ENCODE measurements at regions not wholly inside any gene's neighbourhood (a gene's known extent, or its start where the extent isn't known, plus 50 kb on each side); places are given as distances from the start of the nearest gene placed in this dataset.
"Not testable (repeated sequence)": the region's sequence is repeated elsewhere in the genome, so short reads cannot be mapped to it uniquely, and the experiment has no call there.

DNA sequence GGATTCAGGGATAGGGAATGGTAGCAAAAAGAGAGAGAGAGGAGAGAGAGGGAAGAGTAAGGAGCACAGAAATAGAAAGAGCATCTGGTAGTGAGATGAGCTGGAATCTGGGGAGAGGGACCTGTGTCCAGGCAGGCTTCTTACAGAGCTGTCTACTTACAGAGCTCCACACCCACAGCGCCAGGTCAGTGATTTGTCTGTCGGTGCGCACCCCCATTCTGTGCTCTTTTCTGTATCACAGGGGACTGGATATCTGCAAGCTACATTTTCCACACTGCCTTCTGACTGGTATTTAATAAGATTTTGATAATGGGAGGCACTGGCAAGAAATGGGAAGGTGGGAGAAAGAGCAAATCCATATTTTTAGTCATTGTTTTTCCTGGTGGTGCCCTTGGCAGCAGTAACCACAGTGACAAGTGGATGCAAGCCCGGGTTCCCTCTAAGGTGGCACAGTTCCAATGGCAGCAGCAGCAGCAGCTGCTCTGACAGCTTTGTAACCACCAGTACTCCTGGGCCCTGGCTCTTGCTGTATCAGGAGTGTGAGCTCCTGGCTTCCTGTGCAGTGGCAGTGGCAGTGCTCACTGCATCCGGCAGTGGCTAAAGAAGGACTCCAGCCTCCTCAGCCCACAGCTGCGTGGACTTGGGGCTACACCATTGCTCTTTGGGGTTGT, 300.5 kb downstream of the TRIML1 start:
- DNase-seq, result no peak

DNA sequence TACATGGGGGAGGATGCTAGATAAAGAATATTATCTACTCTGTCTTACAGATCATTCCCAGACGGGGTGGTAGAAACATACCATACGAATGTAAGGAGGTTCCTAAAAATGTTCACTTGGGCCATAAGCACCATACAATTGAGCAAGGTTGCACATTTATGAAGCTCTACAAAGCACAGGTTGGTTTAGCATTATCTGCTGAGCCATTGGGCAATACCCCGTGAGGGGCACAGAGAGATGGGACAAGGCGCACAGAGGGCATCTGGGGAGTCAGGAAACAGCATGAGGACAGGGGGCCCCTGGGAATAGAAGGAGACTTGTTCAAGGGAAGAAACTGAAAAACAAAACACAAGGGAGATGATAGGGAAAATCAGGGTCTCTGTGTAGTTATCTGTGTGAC, 305.3 kb downstream of the TRIML1 start:
- no peak for DNase-seq

DNA sequence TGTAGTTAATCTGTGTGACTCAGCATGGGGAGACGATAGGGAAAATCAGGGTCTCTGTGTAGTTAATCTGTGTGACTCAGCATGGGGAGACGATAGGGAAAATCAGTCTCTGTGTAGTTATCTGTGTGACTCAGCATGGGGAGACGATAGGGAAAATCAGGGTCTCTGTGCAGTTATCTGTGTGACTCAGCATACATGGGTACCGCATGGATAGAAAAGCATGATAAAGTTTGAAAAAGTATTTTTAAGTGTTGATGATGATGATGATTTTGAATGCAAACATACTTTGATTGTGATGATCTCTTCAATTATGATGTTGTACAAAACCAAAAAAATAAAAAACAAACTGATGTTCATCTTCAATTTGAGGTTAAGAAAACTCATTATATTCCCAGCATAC, 309.8 kb downstream of the TRIML1 start:
- DNase-seq, result not testable (repeated sequence)

DNA sequence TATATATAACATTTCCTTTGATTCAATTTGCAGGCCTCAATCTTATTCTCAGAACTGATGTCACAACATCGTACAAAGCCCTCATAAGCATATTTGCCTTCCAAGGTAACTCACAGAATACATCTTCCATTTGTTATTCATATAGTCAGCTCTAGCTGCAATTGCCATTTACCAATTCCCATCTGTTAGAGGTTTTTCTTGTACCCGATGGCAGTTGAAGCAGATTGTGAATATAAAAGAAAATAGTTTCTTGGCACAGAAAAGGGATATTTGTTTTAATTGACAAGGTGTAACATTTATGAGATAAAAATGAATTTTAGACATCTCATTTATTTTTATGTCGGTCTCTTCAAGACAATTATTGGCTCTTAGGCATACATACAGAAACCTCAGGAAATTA, 311.3 kb downstream of the TRIML1 start:
- DNase-seq, result no peak

DNA sequence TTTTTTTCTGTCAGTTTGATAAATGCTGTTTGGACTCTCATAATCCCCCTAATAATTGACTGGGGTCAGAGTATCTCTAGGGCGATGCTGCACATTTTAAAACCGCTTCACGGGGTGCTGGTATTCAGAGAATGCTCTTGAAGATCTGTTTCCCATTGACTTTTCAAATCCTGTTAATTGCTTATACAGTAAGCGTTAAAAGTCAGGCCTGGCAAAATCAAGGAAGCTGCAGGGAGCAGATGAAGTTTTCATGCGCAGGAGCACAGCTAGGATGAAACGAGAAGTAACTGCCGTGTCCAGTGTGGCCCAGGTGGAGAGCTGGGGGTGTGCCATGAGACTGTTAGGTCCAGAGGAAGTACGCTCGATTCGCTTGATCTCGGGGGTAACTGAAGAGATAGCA, 312.9 kb downstream of the TRIML1 start:
- no peak for DNase-seq

DNA sequence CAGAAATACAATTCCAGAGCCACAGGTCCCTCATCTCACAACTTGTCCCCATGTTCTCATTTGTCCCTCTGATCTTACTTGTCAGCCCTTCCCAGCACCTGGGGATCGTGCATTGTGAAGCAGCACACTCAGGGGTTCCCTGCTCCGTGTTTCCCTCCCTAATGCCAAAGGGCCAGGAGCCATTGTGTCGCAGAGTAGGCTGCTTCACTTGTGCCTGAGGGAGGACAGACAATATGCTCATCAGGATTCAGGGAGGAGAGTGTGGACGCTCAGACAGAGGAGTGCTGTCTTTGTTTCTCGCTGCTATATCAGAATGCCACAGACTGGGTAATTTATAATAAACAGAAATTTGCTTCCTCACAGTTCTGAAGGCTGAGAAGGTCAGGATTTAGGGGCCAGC, 315.3 kb downstream of the TRIML1 start:
- no peak for DNase-seq

DNA sequence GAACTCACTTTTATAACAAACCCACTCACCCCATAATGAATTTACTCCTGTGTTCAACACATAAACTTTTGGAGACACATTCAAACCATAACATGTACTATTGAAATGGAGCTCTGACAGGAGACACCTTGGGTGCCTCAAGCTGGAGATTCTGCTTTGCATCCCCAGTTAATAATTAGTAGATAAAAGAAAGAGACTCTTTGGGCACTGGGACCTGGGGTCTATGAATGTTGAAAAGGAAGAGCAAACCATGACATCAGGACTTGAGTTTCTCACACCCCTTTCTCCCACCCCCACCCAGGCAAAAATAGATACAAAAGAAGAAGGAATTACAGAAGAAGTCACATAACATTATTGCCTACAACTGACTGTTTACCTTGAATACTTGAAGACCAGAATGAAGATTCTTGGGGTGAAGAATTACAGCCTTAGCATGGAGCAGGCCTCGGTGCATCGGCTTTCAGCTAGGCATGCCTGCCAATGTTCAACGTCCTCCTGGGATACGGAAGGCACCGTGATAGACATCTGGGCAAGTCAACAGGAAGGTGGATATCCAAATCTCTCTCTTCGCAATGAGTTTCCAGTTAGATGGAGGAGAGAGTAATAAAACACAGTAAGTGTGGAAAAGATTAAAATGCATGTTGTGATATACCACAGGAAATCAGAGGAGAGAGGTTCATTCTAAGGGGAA, 316.0 kb downstream of the TRIML1 start:
- no peak for DNase-seq

DNA sequence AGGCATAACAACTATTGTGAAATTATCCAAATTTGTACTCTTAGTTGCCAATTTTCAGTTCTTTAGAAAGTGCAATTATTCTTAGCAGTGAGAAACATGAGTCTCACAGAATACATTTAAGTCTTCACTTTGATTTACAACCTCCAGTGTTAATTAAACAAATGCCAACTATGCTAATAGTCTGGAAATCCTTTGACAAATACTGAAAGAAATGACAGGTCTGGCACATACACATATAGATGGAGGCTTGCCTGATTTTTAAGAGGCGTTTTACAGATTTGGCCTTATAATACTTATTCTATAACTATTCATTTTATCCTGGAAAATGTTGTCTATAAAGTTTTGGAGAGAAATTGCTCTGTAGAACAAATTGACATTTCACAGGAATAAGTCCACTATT, 320.1 kb downstream of the TRIML1 start:
- DNase-seq, result no peak

DNA sequence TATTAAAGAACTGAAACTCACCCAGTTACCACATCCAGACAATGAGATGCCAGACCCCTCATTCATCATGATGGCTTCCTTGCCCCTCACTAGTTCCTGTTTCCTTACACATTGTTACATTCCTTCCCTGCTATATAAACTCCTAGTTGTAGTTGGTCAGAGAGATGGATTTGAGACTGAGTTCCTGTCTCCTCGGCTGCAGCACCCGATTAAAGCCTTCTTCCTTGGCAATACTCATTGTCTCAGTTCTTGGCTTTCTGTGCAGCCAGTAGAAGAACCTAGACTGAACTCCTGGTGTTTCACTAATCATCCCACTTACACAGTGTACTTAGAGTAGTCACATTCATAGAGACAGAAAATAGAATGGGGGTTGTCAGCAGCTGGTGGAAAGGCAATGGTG, 324.7 kb downstream of the TRIML1 start:
- DNase-seq, result no peak

DNA sequence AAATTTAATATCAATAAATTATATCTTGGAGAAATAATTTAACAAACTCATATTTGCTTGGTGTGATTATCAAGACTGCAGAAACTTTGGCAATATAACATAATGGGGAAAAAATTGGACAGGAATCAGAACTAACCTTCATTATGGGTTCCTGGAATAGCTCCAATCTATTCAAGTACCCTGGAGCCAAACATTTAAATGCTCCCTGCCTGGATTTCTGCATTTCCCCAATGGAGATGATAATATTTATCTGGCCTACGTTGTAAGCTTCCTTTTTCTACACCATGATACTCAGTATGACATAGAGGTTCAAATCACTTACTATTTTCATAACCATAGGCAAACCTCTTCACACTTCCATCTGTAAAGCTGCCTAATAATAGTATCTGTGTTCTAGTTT, 326.8 kb downstream of the TRIML1 start:
- DNase-seq, result no peak

DNA sequence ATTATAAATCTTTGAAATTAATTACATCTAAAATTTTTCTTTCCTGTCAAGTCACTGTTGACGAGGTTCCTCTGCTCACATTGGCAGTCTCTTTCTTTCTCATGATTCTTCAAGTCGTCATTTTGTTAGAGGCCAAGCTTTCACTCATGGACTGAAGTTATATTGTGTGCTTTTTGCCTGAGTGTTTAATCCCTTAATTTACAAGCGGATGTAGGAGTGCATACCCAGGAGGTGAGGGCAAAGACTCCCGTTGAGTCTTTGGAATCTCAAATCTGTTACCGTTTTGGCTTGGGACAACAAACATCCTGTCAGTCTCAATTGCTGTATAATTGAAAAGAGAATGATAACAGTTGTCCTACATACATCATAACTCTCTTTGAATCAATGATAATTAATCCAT, 345.0 kb downstream of the TRIML1 start:
- no peak for DNase-seq

DNA sequence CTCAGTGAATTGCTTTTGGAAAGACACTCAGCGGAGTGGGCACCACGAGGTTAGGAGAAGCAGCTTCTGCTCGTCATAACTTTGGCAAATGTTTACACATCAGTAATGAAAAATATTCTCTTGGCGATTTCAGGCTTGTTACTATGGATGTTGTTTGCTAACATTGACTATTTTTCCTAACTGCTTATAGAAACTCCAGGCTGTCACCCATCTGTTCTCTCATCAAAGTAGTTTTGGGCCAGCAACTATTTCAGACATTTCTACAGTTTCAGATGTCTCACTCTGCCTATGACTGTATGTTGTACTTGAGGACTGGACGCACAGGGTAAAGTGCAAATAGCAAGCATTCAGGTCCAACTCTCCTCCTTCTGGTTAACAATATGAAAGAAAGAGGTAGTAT, 346.7 kb downstream of the TRIML1 start:
- DNase-seq, result no peak

DNA sequence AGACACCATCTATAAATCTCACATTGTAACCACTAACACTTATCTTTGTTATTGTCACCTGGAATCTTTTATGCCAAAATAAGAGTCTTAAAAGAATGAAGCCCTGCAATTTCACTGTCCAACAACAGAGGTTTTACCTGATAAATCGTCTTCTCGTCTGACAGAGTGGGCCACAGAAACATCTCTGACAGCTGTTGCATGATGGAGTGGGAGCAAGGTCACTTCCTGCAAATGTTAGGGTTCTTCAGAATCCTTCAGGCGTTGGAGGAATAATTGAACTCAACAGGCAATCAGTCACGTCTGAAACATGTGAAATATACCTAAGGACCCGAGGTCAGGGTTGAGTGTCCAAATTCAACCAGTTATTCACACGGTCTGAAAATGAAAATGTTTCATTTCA, 353.6 kb downstream of the TRIML1 start:
- no peak for DNase-seq

DNA sequence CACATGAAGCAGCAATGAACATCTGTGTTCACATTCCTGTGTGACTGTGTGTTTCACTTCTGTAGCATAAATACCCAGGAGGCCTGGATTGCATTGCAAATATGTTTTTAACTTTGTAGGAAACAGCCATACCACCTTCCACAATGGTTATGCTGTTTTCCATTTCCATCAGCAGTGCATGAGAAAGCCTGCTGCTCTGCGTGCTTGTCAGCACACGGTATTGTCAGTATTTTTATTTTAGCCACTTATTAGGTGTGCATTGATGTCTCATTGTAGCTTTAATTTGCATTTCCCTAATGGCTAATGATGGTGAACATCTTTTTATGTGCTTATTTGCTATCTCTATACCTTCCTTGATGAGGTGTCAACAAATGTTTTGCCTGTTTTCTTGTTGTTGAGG, 355.9 kb downstream of the TRIML1 start:
- no peak for DNase-seq

DNA sequence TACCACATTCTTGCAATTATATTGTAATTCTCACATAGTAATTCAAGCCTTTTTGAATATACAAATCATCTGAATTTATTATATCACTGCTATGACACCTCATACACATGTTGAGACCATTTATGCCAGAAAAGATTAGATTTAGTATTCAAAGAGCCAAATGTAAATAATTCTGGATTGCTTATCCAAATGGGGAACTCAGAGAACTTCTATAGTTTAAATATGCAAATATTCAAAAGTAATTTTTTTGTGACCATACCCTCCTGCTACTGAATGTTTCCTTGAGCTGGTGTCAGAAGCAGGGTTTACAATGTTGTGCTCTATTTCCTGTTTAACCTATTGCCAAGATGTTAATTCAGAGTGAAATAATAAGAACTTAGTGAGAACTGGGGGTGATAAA, 372.2 kb downstream of the TRIML1 start:
- no peak for DNase-seq

DNA sequence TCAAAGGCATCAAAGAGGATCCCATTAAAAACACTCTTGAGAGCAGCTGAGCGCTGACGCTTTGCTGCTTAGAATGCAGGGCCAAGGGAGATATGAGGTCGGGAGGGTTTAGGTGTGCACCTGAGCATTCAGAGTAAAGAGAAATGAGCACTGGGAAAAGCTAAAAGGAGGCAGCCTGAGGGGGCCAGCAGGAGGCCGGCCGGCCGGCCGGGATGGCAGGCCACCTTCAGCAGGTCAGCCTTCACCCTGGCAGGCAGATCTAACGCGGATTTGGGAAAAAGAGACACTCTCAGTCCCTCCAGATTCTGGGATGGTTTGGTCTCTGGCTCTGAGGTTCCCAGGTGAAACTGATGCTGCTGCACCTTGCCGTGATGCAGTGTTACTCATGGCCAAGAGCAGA, 393.5 kb downstream of the TRIML1 start:
- DNase-seq, result no peak

DNA sequence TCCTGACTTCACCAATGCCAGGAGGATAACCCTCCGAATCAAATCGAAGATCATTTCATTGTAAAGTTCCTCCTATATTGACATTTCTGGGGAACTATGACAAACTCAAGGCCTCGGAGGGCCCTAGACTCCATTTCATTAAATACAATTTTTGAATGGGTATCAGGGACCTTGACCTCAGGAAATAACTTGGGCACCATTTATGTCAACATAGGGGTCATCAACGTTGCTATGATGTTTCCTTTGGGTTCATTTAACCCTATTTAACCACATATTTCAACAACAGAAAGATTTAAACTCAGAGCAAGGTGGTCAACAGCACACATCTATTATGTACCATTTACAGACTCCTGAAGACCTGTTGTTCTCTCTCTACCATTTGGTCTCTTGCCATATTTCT, 395.1 kb downstream of the TRIML1 start:
- DNase-seq, result no peak

DNA sequence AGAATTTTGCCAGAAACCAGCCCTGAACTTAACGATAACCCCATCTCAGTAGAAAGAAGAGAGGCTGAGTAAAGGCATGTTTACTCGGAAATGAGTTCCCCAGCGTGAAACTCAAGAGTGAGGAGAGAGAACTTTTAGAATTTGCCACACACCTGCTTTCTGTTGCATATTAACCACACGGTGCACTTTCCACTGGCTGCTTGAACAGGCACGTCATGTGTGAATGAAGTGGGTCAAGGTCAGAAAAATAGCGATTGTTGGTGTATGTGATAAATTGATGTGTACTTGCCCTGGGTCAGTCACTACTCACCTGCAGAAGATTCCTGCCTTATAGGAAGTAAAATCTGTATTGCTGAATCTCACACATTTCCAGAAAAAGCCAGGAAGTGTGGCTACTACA, 395.7 kb downstream of the TRIML1 start:
- DNase-seq, result no peak

DNA sequence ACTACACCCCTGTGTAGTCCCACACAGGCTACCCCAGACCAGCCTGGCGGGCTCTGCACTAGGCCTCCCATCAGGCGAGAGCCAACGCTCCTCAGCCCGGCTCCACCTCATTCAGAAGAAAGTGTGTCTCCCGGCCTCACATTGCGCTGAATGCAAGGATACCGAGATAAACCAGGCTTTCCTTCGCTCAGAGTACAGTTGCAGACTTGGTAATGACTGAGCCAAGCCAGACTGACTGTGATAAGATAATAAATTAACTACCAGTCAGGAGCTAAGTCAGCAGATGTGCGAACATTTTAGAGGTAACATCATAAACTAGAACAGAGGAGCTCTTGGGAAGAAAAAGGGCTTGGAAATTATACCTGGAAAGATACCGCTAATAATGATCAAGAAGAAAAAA, 397.6 kb downstream of the TRIML1 start:
- DNase-seq, result no peak

DNA sequence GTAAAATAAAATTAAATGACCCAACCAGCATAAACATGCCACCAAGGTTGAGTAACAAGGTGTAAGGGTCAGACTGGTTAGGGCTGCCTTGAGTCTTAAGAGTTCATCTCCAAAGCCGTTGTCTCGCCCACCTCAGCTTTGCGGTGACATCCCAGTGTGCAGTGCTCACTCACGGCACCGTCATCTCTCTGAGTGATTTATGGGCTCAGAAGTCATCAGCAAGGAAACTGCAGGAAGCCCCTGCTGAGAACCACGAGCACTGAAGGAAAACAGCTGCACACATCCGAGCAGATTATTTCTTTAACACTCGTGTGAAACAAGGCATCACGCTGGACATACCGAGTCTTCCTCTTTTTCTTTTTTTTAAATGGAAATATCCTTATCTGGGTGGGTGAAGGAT, 411.1 kb downstream of the TRIML1 start:
- no peak for DNase-seq

DNA sequence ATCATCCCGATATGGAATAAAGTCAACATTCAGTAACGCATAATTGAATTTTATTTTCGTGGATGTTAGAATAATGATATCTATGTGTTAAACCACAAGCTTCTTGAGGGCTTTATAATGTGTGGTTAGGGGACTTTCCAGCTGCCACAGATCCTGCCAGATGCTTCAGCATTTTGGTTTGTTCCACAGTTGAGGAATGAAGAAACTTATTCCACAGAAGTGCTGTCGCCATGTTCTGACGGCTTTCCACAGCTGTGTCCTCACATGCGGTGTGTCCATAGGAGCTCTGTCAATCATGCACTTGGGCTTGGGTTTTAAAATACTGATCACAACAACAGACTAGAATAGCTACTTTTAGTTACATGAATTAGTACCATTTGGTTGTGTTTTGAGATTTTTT, 411.9 kb downstream of the TRIML1 start:
- no peak for DNase-seq

DNA sequence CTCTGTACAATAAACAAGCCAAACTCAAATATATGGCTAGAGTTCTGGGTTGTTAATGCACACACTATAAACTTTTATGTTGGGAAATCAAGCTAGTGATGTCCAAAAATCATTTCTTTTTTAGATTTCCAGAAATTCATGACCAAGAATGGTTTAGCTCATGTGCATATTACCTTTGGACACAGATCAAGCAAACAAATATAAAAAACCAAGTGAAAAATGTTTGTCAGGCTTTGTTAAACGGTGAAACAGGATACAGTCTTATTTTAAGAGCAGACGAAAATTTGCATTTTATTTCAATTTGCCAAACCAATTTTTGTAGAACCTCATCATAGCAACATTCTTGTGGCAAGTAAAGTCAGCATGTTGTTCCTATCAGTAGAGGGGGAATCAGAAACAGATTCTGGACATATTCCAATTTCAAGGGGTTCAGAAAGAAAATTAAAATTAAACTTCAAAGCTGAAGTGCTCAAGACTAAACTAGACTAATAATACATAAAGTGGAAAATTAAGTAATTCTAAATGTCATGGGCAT, 413.6 kb downstream of the TRIML1 start:
- DNase-seq, result no peak

DNA sequence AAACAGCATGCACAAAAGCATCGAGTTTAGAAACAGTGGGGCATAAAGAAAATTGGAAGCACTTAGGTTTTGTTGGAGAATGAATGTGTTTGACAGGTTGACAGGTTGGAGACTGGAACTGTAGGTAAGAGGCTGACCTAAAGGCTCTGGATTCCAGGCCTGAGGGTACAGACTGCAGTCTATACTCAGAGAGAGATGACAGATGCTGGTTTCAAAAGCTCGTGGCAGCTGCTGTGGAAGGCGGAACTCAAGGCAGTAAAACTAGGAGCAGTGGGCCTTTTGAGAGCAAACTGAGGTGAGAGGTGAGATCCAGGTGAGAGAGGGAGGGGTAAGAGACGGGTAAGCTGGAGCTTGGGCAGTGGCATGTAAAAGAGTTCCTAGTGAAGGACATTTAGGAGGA, 415.2 kb downstream of the TRIML1 start:
- no peak for DNase-seq

DNA sequence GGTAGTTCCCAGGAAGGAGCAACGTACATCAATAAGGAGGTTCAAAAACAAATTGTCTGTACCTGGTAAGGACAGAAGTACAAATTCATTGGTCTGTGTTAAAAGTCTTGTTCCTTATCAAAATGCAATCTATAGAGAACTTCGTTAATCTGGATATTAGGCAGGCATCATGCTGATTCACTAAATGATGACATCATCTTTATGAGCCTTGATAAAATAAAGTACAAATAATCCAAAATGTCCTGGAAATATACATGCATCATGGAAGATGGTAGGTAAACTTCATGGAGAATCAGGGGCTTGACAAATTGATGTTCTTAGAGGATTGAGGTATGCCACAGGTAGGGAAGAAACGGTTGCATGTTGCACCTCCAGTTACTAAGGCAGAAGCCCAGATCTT, 433.9 kb downstream of the TRIML1 start:
- DNase-seq, result no peak

DNA sequence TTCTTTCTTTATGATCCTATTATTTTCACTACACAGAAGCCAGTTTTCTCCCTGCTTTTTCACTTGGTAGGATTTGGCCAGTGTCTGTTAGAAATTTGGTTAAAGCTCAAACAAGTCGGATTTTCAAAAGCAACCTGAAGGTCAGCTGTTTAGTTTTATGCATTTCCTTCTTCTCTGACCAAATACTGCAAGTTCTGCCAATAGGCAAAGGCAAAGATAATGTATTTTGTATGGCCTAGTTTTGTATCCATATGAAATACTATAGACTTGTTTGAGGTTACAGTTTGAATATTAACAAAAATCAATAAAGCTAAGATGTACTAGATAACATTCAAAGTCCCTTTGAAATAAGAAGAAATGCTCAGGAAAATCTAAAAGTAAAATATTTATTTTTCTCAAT, 439.4 kb downstream of the TRIML1 start:
- DNase-seq, result no peak
